ENCODE measurements at regions not wholly inside any gene's neighbourhood (a gene's known extent, or its start where the extent isn't known, plus 50 kb on each side); places are given as distances from the start of the nearest gene placed in this dataset.

DNA sequence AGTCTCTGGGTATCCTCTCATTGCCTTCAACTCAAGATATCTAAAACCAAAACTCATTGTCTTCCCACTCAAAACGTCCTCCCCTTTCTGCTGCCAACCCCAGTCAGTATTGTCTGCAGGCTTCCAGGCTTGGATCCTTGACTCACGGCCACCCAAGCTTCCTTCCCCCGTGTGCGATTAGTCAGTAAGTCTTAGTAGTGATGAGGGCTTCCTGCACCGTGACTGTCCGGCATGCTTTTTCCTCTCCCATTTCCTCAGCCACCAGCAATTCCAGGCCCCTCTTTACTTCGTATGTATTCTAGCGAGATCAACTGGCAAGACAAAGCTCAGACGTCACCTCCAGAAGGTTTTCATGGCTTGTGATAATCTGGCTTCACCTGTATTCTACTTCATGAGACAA, 88.6 kb upstream of the DUSP22 start:
- Mint-ChIP-seq H3K36me3 (ENCODE audit: low read depth) (peaks cover 3% of the 10 kb centered on the region), H3K4me1 (ENCODE audit: low read depth) (peaks cover 21% of the 10 kb centered on the region), H3K27me3 (ENCODE audit: insufficient read depth) (peaks cover 18% of the 10 kb centered on the region), H3K4me3 (no peak overlapping the region), H3K27ac (no peak overlapping the region), H3K9me3 (no peaks in the 10 kb centered on the region)
- intact Hi-C loops (cut with micrococcal nuclease), result no loop called here
- no peak for DNase-seq (ENCODE audit: low spot score)

DNA sequence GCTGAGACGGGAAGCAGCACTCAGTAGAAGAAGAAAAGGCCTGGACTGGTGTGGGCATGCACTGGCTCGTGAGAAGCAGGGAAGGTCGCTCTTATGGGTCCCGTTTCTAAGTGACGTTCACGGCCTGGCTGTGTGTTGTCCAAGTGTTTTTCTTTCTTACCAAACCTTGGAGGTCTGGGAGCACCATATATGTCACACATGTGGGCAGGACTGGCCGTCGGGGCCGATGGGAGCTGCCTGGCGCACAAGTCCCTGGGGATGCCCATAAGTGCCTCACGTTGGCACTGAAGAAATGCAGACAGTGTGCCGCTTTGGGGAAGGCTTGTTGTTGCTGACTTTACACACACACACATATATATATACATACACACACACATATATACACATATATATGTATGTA, 86.0 kb upstream of the DUSP22 start:
- H3K4me3 Mint-ChIP-seq, result no peak overlapping the region
- DNase-seq (ENCODE audit: low spot score), result no peak
- intact Hi-C loops (cut with micrococcal nuclease), result no loop called here
- peaks cover 40% of the 10 kb centered on the region for H3K4me1 Mint-ChIP-seq (ENCODE audit: low read depth)
- H3K9me3 Mint-ChIP-seq, result no peaks in the 10 kb centered on the region
- no peak overlapping the region for H3K27ac Mint-ChIP-seq
- peaks cover 15% of the 10 kb centered on the region for H3K27me3 Mint-ChIP-seq (ENCODE audit: insufficient read depth)
- no peaks in the 10 kb centered on the region for H3K36me3 Mint-ChIP-seq (ENCODE audit: low read depth)

- Mint-ChIP-seq H3K36me3 (ENCODE audit: low read depth) (peaks cover 5% of the 10 kb centered on the region), H3K27me3 (ENCODE audit: insufficient read depth) (peaks cover 17% of the 10 kb centered on the region), H3K9me3 (peaks cover 9% of the 10 kb centered on the region), H3K27ac (no peak overlapping the region), H3K4me3 (no peak overlapping the region), H3K4me1 (ENCODE audit: low read depth) (peaks cover 40% of the 10 kb centered on the region)
- intact Hi-C loops (cut with micrococcal nuclease), result no loop called here
- no peak for DNase-seq (ENCODE audit: low spot score)
Measured at GRCh38 chr6:208364-208763, 83.9 kb upstream of the DUSP22 start.

DNA sequence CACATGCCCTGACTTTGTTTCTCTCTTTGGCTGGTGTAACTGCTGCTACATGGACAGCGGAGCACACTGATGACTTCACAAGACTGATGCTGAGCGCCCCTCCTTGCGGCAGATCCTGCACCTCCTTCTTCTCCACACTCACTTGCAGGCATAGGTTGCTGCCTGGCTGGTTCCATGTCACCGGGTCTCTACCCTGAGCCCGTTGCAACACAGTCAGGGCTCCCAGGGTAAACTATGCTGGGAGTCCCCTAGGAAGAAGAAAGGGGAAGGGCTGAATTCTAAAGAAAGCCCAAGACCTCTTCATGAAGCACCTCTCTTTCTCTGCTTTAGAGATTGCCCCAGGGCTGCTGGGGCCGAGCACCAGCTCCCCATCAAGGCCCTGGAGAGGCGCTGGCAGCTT, 83.3 kb upstream of the DUSP22 start:
- Mint-ChIP-seq H3K27ac (no peak overlapping the region), H3K9me3 (peaks cover 14% of the 10 kb centered on the region), H3K4me1 (ENCODE audit: low read depth) (peaks cover 40% of the 10 kb centered on the region), H3K36me3 (ENCODE audit: low read depth) (peaks cover 9% of the 10 kb centered on the region), H3K27me3 (ENCODE audit: insufficient read depth) (peaks cover 17% of the 10 kb centered on the region), H3K4me3 (no peak overlapping the region)
- intact Hi-C loops (cut with micrococcal nuclease), result loop anchor here (1.0 kb wide), 3 partner anchors 12 to 20 kb away; no protein-coding TSS in a partner anchor
- no peak for DNase-seq (ENCODE audit: low spot score)

DNA sequence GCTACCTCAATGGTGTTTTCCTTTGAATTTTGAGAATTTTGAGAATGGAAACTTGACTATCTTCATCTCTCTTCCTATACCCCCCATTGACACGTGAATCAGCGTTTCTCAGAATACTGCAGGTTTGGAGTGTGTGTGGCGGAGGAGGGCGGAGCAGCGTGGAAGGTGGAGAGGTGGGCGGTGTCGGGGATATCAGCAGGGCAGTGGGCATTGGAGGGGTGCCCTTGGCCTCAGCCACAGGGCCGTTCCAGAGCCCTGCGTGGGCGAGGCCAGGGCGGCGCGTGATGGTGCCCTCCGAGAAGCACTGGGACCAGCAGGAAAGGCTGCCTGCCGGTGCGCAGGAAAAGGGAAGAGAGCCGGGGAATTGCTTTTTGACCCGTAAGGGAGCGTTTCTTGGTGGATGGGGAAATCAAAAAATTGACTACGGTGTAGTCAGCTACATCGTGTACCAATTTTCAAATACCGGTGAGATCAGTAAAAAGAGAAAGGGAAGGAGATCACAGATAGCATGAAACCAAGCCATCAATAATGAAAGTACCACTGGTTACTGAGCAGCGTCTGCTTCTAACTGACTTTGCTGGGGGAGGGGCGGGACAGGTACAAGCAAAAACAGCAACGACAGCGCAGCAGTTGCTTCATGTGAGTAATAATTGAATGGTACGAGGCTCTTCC, 82.7 kb upstream of the DUSP22 start:
- Mint-ChIP-seq H3K4me1 (ENCODE audit: low read depth) (peaks cover 42% of the 10 kb centered on the region), H3K27ac (peak overlapping the region; percentile 53), H3K4me3 (peak overlapping the region; percentile 68), H3K36me3 (ENCODE audit: low read depth) (peaks cover 10% of the 10 kb centered on the region), H3K27me3 (ENCODE audit: insufficient read depth) (peaks cover 17% of the 10 kb centered on the region), H3K9me3 (peaks cover 17% of the 10 kb centered on the region)
- DNase-seq (ENCODE audit: low spot score), result peak; percentile 37
- intact Hi-C loops (cut with micrococcal nuclease), result loop anchor here (1.0 kb wide), 3 partner anchors 12 to 20 kb away; no protein-coding TSS in a partner anchor

- peaks cover 19% of the 10 kb centered on the region for H3K9me3 Mint-ChIP-seq
- peaks cover 10% of the 10 kb centered on the region for H3K36me3 Mint-ChIP-seq (ENCODE audit: low read depth)
- no peak for DNase-seq (ENCODE audit: low spot score)
- peaks cover 47% of the 10 kb centered on the region for H3K4me1 Mint-ChIP-seq (ENCODE audit: low read depth)
- no peak overlapping the region for H3K4me3 Mint-ChIP-seq
- intact Hi-C loops (cut with micrococcal nuclease), result no loop called here
- H3K27me3 Mint-ChIP-seq (ENCODE audit: insufficient read depth), result peaks cover 17% of the 10 kb centered on the region
- peak overlapping the region; percentile 53 for H3K27ac Mint-ChIP-seq
Measured at GRCh38 chr6:210104-210456, 82.2 kb upstream of the DUSP22 start.

DNA sequence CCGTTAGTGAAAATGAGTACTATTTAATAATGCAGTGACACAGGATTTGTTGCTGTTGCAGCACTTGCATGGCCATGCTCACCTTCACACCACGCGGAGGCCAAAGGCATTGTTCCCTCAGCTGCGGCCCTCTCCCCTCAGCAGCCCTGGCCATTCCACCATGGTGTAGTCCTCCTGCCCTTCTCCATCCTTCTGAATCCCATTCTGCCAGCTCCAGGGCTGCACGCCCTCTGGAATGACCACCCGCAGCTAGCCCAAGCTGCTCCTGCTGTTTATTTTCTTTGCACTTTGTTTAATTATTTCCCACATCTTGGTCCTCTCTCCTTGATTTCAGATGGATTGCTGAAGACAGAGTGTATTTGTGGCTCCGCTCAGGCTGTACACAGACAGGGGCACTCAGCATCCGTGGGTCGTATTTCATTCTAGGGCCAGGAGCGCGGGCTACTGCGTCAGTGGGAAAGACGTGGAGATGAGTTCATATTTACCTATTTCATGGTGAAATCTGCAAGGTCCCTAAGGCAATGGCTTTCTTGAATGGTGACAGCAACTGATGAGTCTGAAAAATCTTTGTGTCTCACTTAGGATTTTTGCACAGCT, 81.4 kb upstream of the DUSP22 start:
- H3K36me3 Mint-ChIP-seq (ENCODE audit: low read depth), result peaks cover 10% of the 10 kb centered on the region
- H3K9me3 Mint-ChIP-seq, result peaks cover 19% of the 10 kb centered on the region
- H3K4me3 Mint-ChIP-seq, result no peak overlapping the region
- peaks cover 13% of the 10 kb centered on the region for H3K27me3 Mint-ChIP-seq (ENCODE audit: insufficient read depth)
- intact Hi-C loops (cut with micrococcal nuclease), result no loop called here
- no peak for DNase-seq (ENCODE audit: low spot score)
- H3K27ac Mint-ChIP-seq, result no peak overlapping the region
- peaks cover 51% of the 10 kb centered on the region for H3K4me1 Mint-ChIP-seq (ENCODE audit: low read depth)

DNA sequence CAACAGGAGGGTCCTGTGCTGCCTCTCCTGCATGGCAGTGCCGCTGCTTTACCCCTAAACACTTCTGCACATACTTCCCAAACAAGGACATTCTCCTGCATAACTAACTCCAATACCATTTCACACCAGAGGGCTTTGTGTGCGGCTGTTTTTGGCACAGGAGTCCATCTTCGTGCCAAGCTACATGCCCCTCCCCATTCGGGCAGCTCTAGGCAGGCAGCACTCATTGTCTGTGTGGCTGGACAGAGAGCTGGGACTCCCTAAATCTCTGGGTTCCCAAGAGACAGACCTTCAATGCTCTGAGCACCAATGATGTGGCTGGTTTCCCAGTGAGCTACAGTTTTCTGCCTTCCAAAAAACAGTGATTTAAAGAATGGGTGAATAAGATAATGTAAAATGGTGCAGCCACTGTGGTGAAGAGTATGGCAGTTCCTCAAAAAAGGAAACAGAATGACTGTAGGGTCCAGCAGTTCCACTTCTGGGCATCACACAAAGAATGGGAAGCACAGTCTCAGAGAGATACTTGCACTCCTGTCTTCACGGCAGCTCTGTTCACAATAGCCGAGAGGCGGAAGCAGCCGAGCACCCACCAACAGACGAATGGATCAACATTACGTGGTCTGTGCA, 80.3 kb upstream of the DUSP22 start:
- intact Hi-C loops (cut with micrococcal nuclease), result no loop called here
- Mint-ChIP-seq H3K36me3 (ENCODE audit: low read depth) (peaks cover 10% of the 10 kb centered on the region), H3K4me1 (ENCODE audit: low read depth) (peaks cover 55% of the 10 kb centered on the region), H3K27me3 (ENCODE audit: insufficient read depth) (peaks cover 12% of the 10 kb centered on the region), H3K9me3 (peaks cover 19% of the 10 kb centered on the region), H3K4me3 (no peak overlapping the region), H3K27ac (no peak overlapping the region)
- DNase-seq (ENCODE audit: low spot score), result no peak

DNA sequence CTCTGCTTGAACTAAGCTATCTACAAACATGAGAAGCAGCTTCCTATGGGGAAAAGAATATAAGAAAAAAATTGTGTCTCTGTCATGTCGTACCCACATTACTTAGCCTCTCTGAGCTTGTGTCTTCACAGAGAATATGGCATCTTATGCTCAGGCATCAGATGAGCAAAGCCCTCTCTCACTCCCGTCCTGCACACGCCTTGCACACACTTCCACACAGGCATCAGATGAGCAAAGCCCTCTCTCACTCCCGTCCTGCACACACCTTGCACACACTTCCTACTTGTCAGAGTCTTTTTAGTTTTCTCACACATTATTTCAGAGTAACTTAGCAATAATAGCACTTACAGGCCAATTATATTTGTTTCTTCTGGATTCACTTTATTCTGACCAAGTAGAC, 79.0 kb upstream of the DUSP22 start:
- peaks cover 19% of the 10 kb centered on the region for H3K9me3 Mint-ChIP-seq
- intact Hi-C loops (cut with micrococcal nuclease), result loop anchor here (1.0 kb wide), 1 partner anchor 8 kb away; no protein-coding TSS in a partner anchor
- H3K27me3 Mint-ChIP-seq (ENCODE audit: insufficient read depth), result peaks cover 6% of the 10 kb centered on the region
- no peak for DNase-seq (ENCODE audit: low spot score)
- peaks cover 61% of the 10 kb centered on the region for H3K4me1 Mint-ChIP-seq (ENCODE audit: low read depth)
- no peak overlapping the region for H3K4me3 Mint-ChIP-seq
- H3K27ac Mint-ChIP-seq, result no peak overlapping the region
- peaks cover 13% of the 10 kb centered on the region for H3K36me3 Mint-ChIP-seq (ENCODE audit: low read depth)

GRCh38 chr6:214428-214827, 77.9 kb upstream of the DUSP22 start:
- Mint-ChIP-seq H3K4me3 (no peak overlapping the region), H3K36me3 (ENCODE audit: low read depth) (peaks cover 13% of the 10 kb centered on the region), H3K27me3 (ENCODE audit: insufficient read depth) (peaks cover 6% of the 10 kb centered on the region), H3K9me3 (peaks cover 19% of the 10 kb centered on the region), H3K27ac (no peak overlapping the region), H3K4me1 (ENCODE audit: low read depth) (peaks cover 50% of the 10 kb centered on the region)
- no peak for DNase-seq (ENCODE audit: low spot score)
- intact Hi-C loops (cut with micrococcal nuclease), result no loop called here

GRCh38 chr6:215335-216034, 76.8 kb upstream of the DUSP22 start:
- peaks cover 19% of the 10 kb centered on the region for H3K9me3 Mint-ChIP-seq
- peaks cover 43% of the 10 kb centered on the region for H3K4me1 Mint-ChIP-seq (ENCODE audit: low read depth)
- no peak for DNase-seq (ENCODE audit: low spot score)
- H3K27me3 Mint-ChIP-seq (ENCODE audit: insufficient read depth), result peaks cover 6% of the 10 kb centered on the region
- H3K36me3 Mint-ChIP-seq (ENCODE audit: low read depth), result peaks cover 13% of the 10 kb centered on the region
- intact Hi-C loops (cut with micrococcal nuclease), result loop anchor here (5.0 kb wide), 1 partner anchor 37 kb away; no protein-coding TSS in a partner anchor
- peak overlapping the region; percentile 2 for H3K27ac Mint-ChIP-seq
- no peak overlapping the region for H3K4me3 Mint-ChIP-seq

- H3K27me3 Mint-ChIP-seq (ENCODE audit: insufficient read depth), result peaks cover 5% of the 10 kb centered on the region
- H3K27ac Mint-ChIP-seq, result no peak overlapping the region
- no peak overlapping the region for H3K4me3 Mint-ChIP-seq
- H3K36me3 Mint-ChIP-seq (ENCODE audit: low read depth), result peaks cover 13% of the 10 kb centered on the region
- DNase-seq (ENCODE audit: low spot score), result no peak
- H3K9me3 Mint-ChIP-seq, result peaks cover 17% of the 10 kb centered on the region
- H3K4me1 Mint-ChIP-seq (ENCODE audit: low read depth), result peaks cover 53% of the 10 kb centered on the region
- intact Hi-C loops (cut with micrococcal nuclease), result loop anchor here (5.0 kb wide), 1 partner anchor 35 kb away; no protein-coding TSS in a partner anchor
Measured at GRCh38 chr6:217048-217659, 75.1 kb upstream of the DUSP22 start.

Data from activated T-helper 1 cell treated with anti-CD3 and anti-CD28 coated beads, Interleukin-12 subunit alpha, Interleukin-12 subunit beta, Interleukin-2, Interleukin-4 antibody, amounts not matched to agents 30 ng/mL and 10 ng/mL and 1 ng/mL, durations not matched to agents 14 hours and 24 hours and 36 hours (primary cell).